ENCODE measurements at regions not wholly inside any gene's neighbourhood (a gene's known extent, or its start where the extent isn't known, plus 50 kb on each side); places are given as distances from the start of the nearest gene placed in this dataset.

DNA sequence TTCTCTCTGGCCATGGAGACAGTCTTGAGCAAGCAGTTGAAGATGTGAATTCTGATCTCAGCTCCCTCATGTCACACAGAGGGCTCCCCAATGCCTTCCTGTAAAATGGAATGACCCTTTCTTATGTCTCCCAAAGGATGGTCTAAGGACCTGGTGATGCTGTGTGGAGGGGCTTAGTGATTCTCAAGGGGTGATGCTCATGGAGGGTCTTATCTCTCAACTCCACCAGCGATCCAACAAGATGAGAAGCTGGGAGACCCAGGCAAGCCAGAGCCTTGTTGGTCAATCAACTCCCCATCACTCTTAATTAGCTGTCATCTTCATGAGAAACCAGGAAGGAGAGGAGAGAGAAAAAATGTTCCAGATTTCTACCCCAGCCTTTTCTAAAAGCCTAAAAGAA lies 78.0 kb upstream of the SORCS3 start:
- TF ChIP-seq RAD21 (IDR thresholded peaks at IDR 0.05; ENCODE audit: low read depth) (no peak), CTCF (IDR thresholded peaks at IDR 0.05 in 2 of 3, conservative IDR thresholded peaks at IDR 0.05 in 1 of 3; ENCODE audit: borderline replicate concordance in 1 of 3, insufficient read depth in 1 of 3, low read depth in 2 of 3, low read length in 2 of 3) (no peak), CEBPB (IDR thresholded peaks at IDR 0.05; ENCODE audit: low read depth) (no peak), JUND (IDR thresholded peaks at IDR 0.05) (no peak), POLR2AphosphoS5 (IDR thresholded peaks at IDR 0.05; ENCODE audit: low read depth, low read length) (no peak), POLR2A (IDR thresholded peaks at IDR 0.05; ENCODE audit: borderline replicate concordance, extremely low read depth, insufficient read depth, insufficient read length) (no peak), SP1 (IDR thresholded peaks at IDR 0.05; ENCODE audit: low read depth) (no peak), SRF (IDR thresholded peaks at IDR 0.05; ENCODE audit: low read depth) (no peak), ZNF274 (IDR thresholded peaks at IDR 0.05; ENCODE audit: low read depth, low read length) (no peak), MAX (IDR thresholded peaks at IDR 0.05) (no peak), REST (IDR thresholded peaks at IDR 0.05; ENCODE audit: low read depth) (no peak), ZFX (IDR thresholded peaks at IDR 0.05) (no peak), SIN3A (IDR thresholded peaks at IDR 0.05; ENCODE audit: low read depth) (no peak)
